Neural cell (in vitro differentiated cells): ENCODE measurements at regions not wholly inside any gene's neighbourhood (a gene's known extent, or its start where the extent isn't known, plus 50 kb on each side); places are given as distances from the start of the nearest gene placed in this dataset.
"Not testable (repeated sequence)": the region's sequence is repeated elsewhere in the genome, so short reads cannot be mapped to it uniquely, and the experiment has no call there.

Experiments
- H2AFZ ChIP-seq: fragments of 200-600, 300-800 bp; sonication (generic), shearing (Covaris generic); 2 replicates; pipeline ENCODE4 v1.6.0; 2014; ENCODE audit warnings: low read depth, mild to moderate bottlenecking, antibody characterized with exemption, low read length, moderate library complexity
- H3F3A ChIP-seq: fragments of 200-600 bp; shearing (Covaris generic); 2 replicates; pipeline ENCODE4 v1.6.1; 2016; ENCODE audit warnings: mild to moderate bottlenecking, moderate library complexity, mixed read lengths, antibody characterized with exemption, low read length; ENCODE audit not compliant: insufficient read depth, poor library complexity, severe bottlenecking
- H3K27ac ChIP-seq: fragments of 200-600, 300-800 bp; sonication (generic), shearing (Covaris generic); 2 replicates; pipeline ENCODE4 v1.5.1; 2014; ENCODE audit warnings: mild to moderate bottlenecking, low read length, moderate library complexity
- H3K27me3 ChIP-seq: fragments of 300-800, 200-600 bp; sonication (generic), shearing (Covaris generic); 2 replicates; pipeline ENCODE4 v1.6.0; 2014; ENCODE audit warnings: mild to moderate bottlenecking, low read depth, low read length, moderate library complexity; ENCODE audit not compliant: insufficient read depth
- H3K36me3 ChIP-seq: fragments of 300-800, 200-600 bp; sonication (generic), shearing (Covaris generic); 2 replicates; pipeline ENCODE4 v1.5.1; 2014; ENCODE audit warnings: mild to moderate bottlenecking, antibody characterized with exemption, low read length, moderate library complexity; ENCODE audit not compliant: insufficient read depth
- H3K4me2 ChIP-seq: fragments of 300-800, 200-600 bp; sonication (generic), shearing (Covaris generic); 2 replicates; pipeline ENCODE4 v1.6.0; 2014; ENCODE audit warnings: mild to moderate bottlenecking, low read length
- H3K4me3 ChIP-seq: fragments of 300-800, 200-600 bp; sonication (generic), shearing (Covaris generic); 2 replicates; pipeline ENCODE4 v1.5.1; 2014; ENCODE audit warnings: mild to moderate bottlenecking, low read length, moderate library complexity
- H3K79me2 ChIP-seq: fragments of 200-600 bp; shearing (Covaris generic); replicated peaks from 2 replicates; pipeline ENCODE4 v1.6.0; 2014; ENCODE audit warnings: mild to moderate bottlenecking, low read length, moderate library complexity; ENCODE audit not compliant: insufficient read depth
- H3K9ac ChIP-seq: fragments of 300-800, 200-600 bp; sonication (generic), shearing (Covaris generic); 2 replicates; pipeline ENCODE4 v1.6.1; 2016; ENCODE audit warnings: mild to moderate bottlenecking, low read length, mixed read lengths
- H3K9me2 ChIP-seq: fragments of 200-600 bp; shearing (Covaris generic); 2 replicates; pipeline ENCODE4 v1.6.1; 2016; ENCODE audit warnings: mild to moderate bottlenecking, low read length, mixed read lengths; ENCODE audit not compliant: insufficient read depth
- H3K9me3 ChIP-seq: fragments of 200-600, 300-800 bp; sonication (generic), shearing (Covaris generic); 2 replicates; pipeline ENCODE4 v1.6.1; 2016; ENCODE audit warnings: mild to moderate bottlenecking, mixed run types, low read length, moderate library complexity, mixed read lengths
- H4K20me1 ChIP-seq: fragments of 200-600 bp; shearing (Covaris generic); 2 replicates; pipeline ENCODE4 v1.6.1; 2016; ENCODE audit warnings: mild to moderate bottlenecking, mixed run types; ENCODE audit not compliant: insufficient read depth
- CTCF ChIP-seq: fragments of 450-650 bp; IDR thresholded peaks from 2 replicates; pipeline ENCODE4 v1.5.1; 2014; ENCODE audit warnings: antibody characterized with exemption, mild to moderate bottlenecking, moderate library complexity; ENCODE audit not compliant: poor library complexity, severe bottlenecking
- EP300 ChIP-seq: fragments of 450-650 bp; conservative IDR thresholded peaks from 2 replicates; pipeline ENCODE4 v1.6.1; 2014; ENCODE audit warnings: antibody characterized with exemption, mild to moderate bottlenecking, moderate library complexity; ENCODE audit not compliant: poor library complexity, severe bottlenecking
- EZH2 ChIP-seq: fragments of 200-600, 300-800 bp; shearing (Covaris generic), sonication (generic); IDR thresholded peaks from 2 replicates; pipeline ENCODE4 v1.6.1; 2014; ENCODE audit warnings: antibody characterized with exemption, low read length, borderline replicate concordance, mild to moderate bottlenecking; ENCODE audit not compliant: insufficient read depth, poor library complexity, severe bottlenecking
- MXI1 ChIP-seq: fragments of 450-650 bp; conservative IDR thresholded peaks from 2 replicates; pipeline ENCODE4 v1.6.1; 2014; ENCODE audit warnings: antibody characterized with exemption, mild to moderate bottlenecking; ENCODE audit not compliant: poor library complexity, severe bottlenecking
- POLR2AphosphoS5 ChIP-seq: IDR thresholded peaks from 2 replicates; pipeline ENCODE4 v1.6.1; 2012
- RAD21 ChIP-seq: fragments of 450-650 bp; conservative IDR thresholded peaks from 2 replicates; pipeline ENCODE4 v1.6.1; 2014; ENCODE audit warnings: antibody characterized with exemption, mild to moderate bottlenecking, moderate library complexity
- REST ChIP-seq: IDR thresholded peaks from 2 replicates; pipeline ENCODE4 v1.6.1; 2012; ENCODE audit warnings: borderline replicate concordance
- SMC3 ChIP-seq: fragments of 450-650 bp; conservative IDR thresholded peaks from 2 replicates; pipeline ENCODE4 v1.6.1; 2014; ENCODE audit warnings: antibody characterized with exemption, mild to moderate bottlenecking, moderate library complexity; ENCODE audit not compliant: poor library complexity
- TAF1 ChIP-seq: IDR thresholded peaks from 2 replicates; pipeline ENCODE4 v1.6.1; 2012; ENCODE audit warnings: low read depth

DNA sequence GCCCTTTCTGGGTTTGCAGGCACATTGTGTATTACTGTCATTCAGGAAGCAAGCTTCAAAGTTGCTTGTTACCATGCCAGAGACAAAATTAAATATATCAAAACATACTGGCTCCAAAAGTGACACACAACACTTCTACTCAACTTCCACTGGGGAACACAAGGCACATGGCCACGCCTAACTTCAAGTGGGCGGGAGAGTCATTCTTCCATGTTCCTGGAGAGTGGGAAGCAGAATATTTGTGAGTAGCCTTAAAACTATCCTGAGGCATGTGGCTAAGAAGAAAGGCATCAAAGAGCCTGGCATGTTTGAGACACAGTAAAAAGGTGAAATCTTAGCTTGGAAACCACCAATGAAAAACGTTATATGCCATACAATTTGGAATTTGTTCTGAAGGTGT, 90.5 kb upstream of the TACR1 start:
- Histone ChIP-seq H3K36me3 (no peaks in the 10 kb centered on the region), H4K20me1 (no peaks in the 10 kb centered on the region), H3K4me3 (no peak overlapping the region), H3K79me2 (no peaks in the 10 kb centered on the region), H3K9me2 (no peaks in the 10 kb centered on the region), H3K27me3 (no peaks in the 10 kb centered on the region), H3K27ac (no peak overlapping the region), H3F3A (no peaks in the 10 kb centered on the region), H3K4me2 (no peak overlapping the region), H3K9ac (no peak overlapping the region), H3K9me3 (no peaks in the 10 kb centered on the region), H2AFZ (no peak overlapping the region)
- TF ChIP-seq CTCF (no peak), POLR2AphosphoS5 (no peak), EP300 (no peak), SMC3 (no peak), EZH2 (no peak), REST (no peak), RAD21 (no peak), TAF1 (no peak), MXI1 (no peak)

GRCh38 chr2:75289178-75289577, 89.9 kb upstream of the TACR1 start:
- not testable (repeated sequence) for H3K9me3 ChIP-seq, H3K27me3 ChIP-seq, H3K4me3 ChIP-seq, H4K20me1 ChIP-seq, H3K9me2 ChIP-seq, H3K27ac ChIP-seq, H3K79me2 ChIP-seq, H3K36me3 ChIP-seq, H3K9ac ChIP-seq, H3F3A ChIP-seq, H2AFZ ChIP-seq, H3K4me2 ChIP-seq

DNA sequence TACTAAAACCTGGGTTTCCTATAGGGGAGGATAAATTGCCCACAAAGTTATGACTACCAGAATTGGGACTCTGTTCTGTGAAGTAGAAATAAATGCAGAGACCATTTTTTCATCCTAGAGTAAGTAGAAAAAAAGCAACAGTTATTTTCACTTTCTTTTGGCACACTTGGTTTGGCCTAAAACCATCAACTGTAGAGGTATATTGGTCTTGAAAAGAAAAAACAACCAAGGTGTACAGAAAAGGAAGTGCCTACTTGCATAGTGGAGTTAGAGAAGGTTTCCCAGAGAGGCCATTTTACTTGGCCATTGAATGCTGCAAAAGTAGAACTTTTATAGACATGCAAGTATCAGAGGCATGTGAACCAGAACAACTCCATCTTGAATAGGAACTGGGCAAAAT, 89.4 kb upstream of the TACR1 start:
- no peak overlapping the region for H2AFZ ChIP-seq
- no peak overlapping the region for H3K4me3 ChIP-seq
- H3K9me2 ChIP-seq: no peaks in the 10 kb centered on the region
- H3K4me2 ChIP-seq: no peak overlapping the region
- TF ChIP-seq CTCF (no peak), EP300 (no peak), TAF1 (no peak), POLR2AphosphoS5 (no peak), REST (no peak), RAD21 (no peak), EZH2 (no peak), MXI1 (no peak), SMC3 (no peak)
- no peaks in the 10 kb centered on the region for H3K27me3 ChIP-seq
- no peaks in the 10 kb centered on the region for H3F3A ChIP-seq
- no peaks in the 10 kb centered on the region for H3K79me2 ChIP-seq
- H3K9ac ChIP-seq: no peak overlapping the region
- H3K9me3 ChIP-seq: no peaks in the 10 kb centered on the region
- no peaks in the 10 kb centered on the region for H3K36me3 ChIP-seq
- no peak overlapping the region for H3K27ac ChIP-seq
- H4K20me1 ChIP-seq: no peaks in the 10 kb centered on the region
